GM23248 (cell line): ENCODE measurements at regions not wholly inside any gene's neighbourhood (a gene's known extent, or its start where the extent isn't known, plus 50 kb on each side); places are given as distances from the start of the nearest gene placed in this dataset.

ENCODE experiments used
- EZH2 ChIP-seq: fragments of 200-600 bp; sonication (generic); IDR thresholded peaks from 2 replicates; pipeline ENCODE4 v1.6.1; 2018; ENCODE audit warnings: antibody characterized with exemption, mild to moderate bottlenecking; ENCODE audit not compliant: insufficient read depth, poor library complexity, severe bottlenecking
- EZH2phosphoT487 ChIP-seq: fragments of 200-600 bp; sonication (generic); IDR thresholded peaks from 2 replicates; pipeline ENCODE4 v1.6.1; 2018; ENCODE audit warnings: antibody characterized with exemption, moderate library complexity, mild to moderate bottlenecking, low read depth; ENCODE audit not compliant: insufficient read depth

GRCh38 chr9:86672301-86672700, 275.0 kb downstream of the GAS1 start:
- TF ChIP-seq EZH2 (no peak), EZH2phosphoT487 (no peak)
